Breast epithelium (tissue), 4 donors: ENCODE measurements at regions not wholly inside any gene's neighbourhood (a gene's known extent, or its start where the extent isn't known, plus 50 kb on each side); places are given as distances from the start of the nearest gene placed in this dataset.

Experiments
- DNase-seq, 2 donors: peaks; one replicate each; pipeline ENCODE4 v3.0.0-alpha.2; 2019; ENCODE audit warnings: low spot score in 2 of 2
- H3K27ac ChIP-seq, 2 donors: fragments of 200-600 bp; sonication (generic) in 1 of 2; one replicate each; pipeline ENCODE4 v1.5.1; 2016 to 2019; ENCODE audit warnings: mild to moderate bottlenecking in 1 of 2
- H3K27me3 ChIP-seq, 2 donors: fragments of 200-600 bp; sonication (generic) in 1 of 2; one replicate each; pipeline versions ENCODE4 v1.5.1 to v1.6.0; 2017 to 2019; ENCODE audit warnings: control low read depth in 1 of 2, mild to moderate bottlenecking in 1 of 2
- H3K36me3 ChIP-seq: fragments of 200-600 bp; one replicate; pipeline ENCODE4 v1.5.1; 2019
- H3K4me1 ChIP-seq, 2 donors: fragments of 200-600 bp; sonication (generic); one replicate each; pipeline ENCODE4 v1.5.1; 2016 to 2019; ENCODE audit warnings: control low read depth in 1 of 2
- H3K4me3 ChIP-seq, 3 donors: fragments of 200-600 bp; sonication (generic); 1 replicate in 2 of 3; 2 replicates in 1 of 3; pipeline ENCODE4 v1.5.1; 2016 to 2019; ENCODE audit warnings: mild to moderate bottlenecking in 3 of 3, moderate library complexity in 2 of 3
- H3K9me3 ChIP-seq, 2 donors: fragments of 200-600 bp; sonication (generic) in 1 of 2; one replicate each; pipeline ENCODE4 v1.5.1; 2016 to 2019; ENCODE audit warnings: control low read depth in 1 of 2
- CTCF ChIP-seq, 3 donors: fragments of 450-650 bp; IDR thresholded peaks; one replicate each; pipeline ENCODE4 v1.5.1; 2016 to 2017; ENCODE audit warnings: antibody characterized with exemption in 3 of 3, mild to moderate bottlenecking in 3 of 3, moderate library complexity in 3 of 3
- POLR2A ChIP-seq: fragments of 450-650 bp; IDR thresholded peaks from one replicate; pipeline ENCODE4 v1.6.1; 2016; ENCODE audit warnings: antibody characterized with exemption, mild to moderate bottlenecking, moderate library complexity
- POLR2AphosphoS5 ChIP-seq, 3 donors: sonication (generic); formaldehyde crosslinking; IDR thresholded peaks; one replicate each; pipeline ENCODE4 v1.6.1; 2017; ENCODE audit warnings: antibody characterized with exemption in 3 of 3
- intact Hi-C: fragments of 100-400 bp; cut with DNase I; formaldehyde crosslinking; loops from one replicate; pipeline ENCODE4 v1.15.1; 2023; ENCODE audit warnings: low total_unique reads

- DNase-seq, result no peak
- Histone ChIP-seq H3K27ac (no peak overlapping the region), H3K4me1 (no peaks in the 10 kb centered on the region), H3K9me3 (no peaks in the 10 kb centered on the region), H3K36me3 (no peaks in the 10 kb centered on the region), H3K4me3 (no peak overlapping the region), H3K27me3 (no peaks in the 10 kb centered on the region)
- TF ChIP-seq POLR2AphosphoS5 (IDR thresholded peaks at IDR 0.05) (no peak), POLR2A (no peak), CTCF (IDR thresholded peaks at IDR 0.05) (no peak)
- intact Hi-C loops, result no loop called here
Observed at GRCh38 chr16:23013484-23013883, 135.8 kb downstream of the USP31 start.

- Histone ChIP-seq H3K9me3 (no peaks in the 10 kb centered on the region), H3K4me3 (no peak overlapping the region), H3K36me3 (no peaks in the 10 kb centered on the region), H3K27me3 (no peaks in the 10 kb centered on the region), H3K4me1 (no peaks in the 10 kb centered on the region), H3K27ac (no peak overlapping the region)
- TF ChIP-seq POLR2A (no peak), POLR2AphosphoS5 (IDR thresholded peaks at IDR 0.05) (no peak), CTCF (IDR thresholded peaks at IDR 0.05) (no peak)
- DNase-seq, result no peak
- intact Hi-C loops, result no loop called here
Observed at GRCh38 chr16:23009075-23009474, 140.2 kb downstream of the USP31 start.

- no peaks in the 10 kb centered on the region for H3K27me3 ChIP-seq
- no peak for DNase-seq
- no peak for TF ChIP-seq CTCF (IDR thresholded peaks at IDR 0.05)
- TF ChIP-seq POLR2AphosphoS5 (IDR thresholded peaks at IDR 0.05), result no peak
- no peak for TF ChIP-seq POLR2A
- no peaks in the 10 kb centered on the region for H3K9me3 ChIP-seq
- no peaks in the 10 kb centered on the region for H3K4me1 ChIP-seq
- H3K36me3 ChIP-seq, result no peaks in the 10 kb centered on the region
- intact Hi-C loops, result no loop called here
- no peak overlapping the region for H3K4me3 ChIP-seq
- H3K27ac ChIP-seq, result no peak overlapping the region
Observed at GRCh38 chr16:23008041-23008440, 141.2 kb downstream of the USP31 start.

GRCh38 chr16:23006380-23006779 is 142.9 kb downstream of the USP31 start:
- Histone ChIP-seq H3K4me1 (no peaks in the 10 kb centered on the region), H3K27me3 (no peaks in the 10 kb centered on the region), H3K36me3 (no peaks in the 10 kb centered on the region), H3K27ac (no peak overlapping the region), H3K4me3 (no peak overlapping the region), H3K9me3 (no peaks in the 10 kb centered on the region)
- intact Hi-C loops, result no loop called here
- no peak for TF ChIP-seq CTCF (IDR thresholded peaks at IDR 0.05)
- TF ChIP-seq POLR2A, result no peak
- no peak for TF ChIP-seq POLR2AphosphoS5 (IDR thresholded peaks at IDR 0.05)
- DNase-seq, result no peak

- Histone ChIP-seq H3K36me3 (no peaks in the 10 kb centered on the region), H3K4me3 (no peak overlapping the region), H3K9me3 (no peaks in the 10 kb centered on the region), H3K27ac (no peak overlapping the region), H3K4me1 (no peaks in the 10 kb centered on the region), H3K27me3 (no peaks in the 10 kb centered on the region)
- TF ChIP-seq POLR2A (no peak), POLR2AphosphoS5 (IDR thresholded peaks at IDR 0.05) (no peak), CTCF (IDR thresholded peaks at IDR 0.05) (no peak)
- no peak for DNase-seq
- intact Hi-C loops, result no loop called here
Observed at GRCh38 chr16:23005951-23006350, 143.3 kb downstream of the USP31 start.
